Right lobe of liver (tissue), 4 donors: ENCODE measurements at regions not wholly inside any gene's neighbourhood (a gene's known extent, or its start where the extent isn't known, plus 50 kb on each side); places are given as distances from the start of the nearest gene placed in this dataset.

ENCODE experiments used
- CTCF ChIP-seq, 4 donors: fragments of 200-600 bp in 3 of 4; fragments of 450-650 bp in 1 of 4; IDR thresholded peaks; one replicate each; pipeline versions ENCODE4 v1.5.1 to v1.8.0; 2016 to 2022; ENCODE audit warnings: antibody characterized with exemption in 4 of 4, mild to moderate bottlenecking in 2 of 4
- POLR2A ChIP-seq: fragments of 450-650 bp; IDR thresholded peaks from one replicate; pipeline ENCODE4 v1.6.1; 2017; ENCODE audit warnings: antibody characterized with exemption, mild to moderate bottlenecking
- donor health status: DM: no; HTN: no; CAD: no.
- donor health status: DM: no; HTN: no; CAD: no.
- donor health status: DM: no; HTN: yes; CAD: no.

DNA sequence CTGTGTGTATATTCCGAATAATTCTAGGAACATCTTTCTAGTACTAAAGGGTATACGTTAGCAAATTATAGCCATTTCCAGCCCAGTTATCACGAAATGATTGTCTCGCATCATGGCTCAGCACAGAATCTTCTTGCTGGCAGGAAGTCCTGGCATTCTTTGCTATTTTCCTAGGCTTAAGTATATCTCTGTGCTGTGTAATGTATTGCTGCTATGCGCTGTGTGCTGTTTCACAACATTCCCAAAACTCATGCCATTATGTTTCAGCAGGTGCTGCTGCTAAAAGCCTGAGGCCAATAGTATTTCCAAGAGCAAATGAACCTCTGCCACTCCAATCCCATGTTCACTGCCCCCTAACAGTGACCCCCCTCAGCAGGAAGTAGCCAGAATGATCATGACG is 62.9 kb upstream of the ZNF92 start:
- no peak for TF ChIP-seq CTCF (IDR thresholded peaks at IDR 0.05)
- TF ChIP-seq POLR2A = no peak
